ENCODE measurements at regions not wholly inside any gene's neighbourhood (a gene's known extent, or its start where the extent isn't known, plus 50 kb on each side); places are given as distances from the start of the nearest gene placed in this dataset.

DNA sequence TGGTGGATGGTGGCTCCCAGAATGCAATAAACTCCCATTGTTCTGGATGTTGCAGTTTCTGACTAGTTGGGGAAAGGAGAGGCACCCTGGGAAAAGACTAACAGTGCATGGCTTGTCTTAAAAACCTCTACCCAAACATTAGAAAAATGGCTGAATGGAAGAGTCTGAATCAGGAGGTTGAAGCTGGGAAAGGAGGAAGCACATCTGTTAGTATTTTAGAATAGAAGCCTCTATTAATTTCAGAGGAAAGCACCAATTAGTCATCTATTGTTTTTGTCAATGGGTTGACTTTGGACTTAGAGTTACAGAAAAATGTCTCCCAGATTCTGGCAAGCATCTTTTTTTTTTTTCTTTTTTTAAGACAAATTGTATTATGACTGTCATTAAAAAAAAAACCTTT lies 56.1 kb upstream of the ELMO1 start:
- H3K4me3 ChIP-seq, result no peak overlapping the region
- TF ChIP-seq, protein P1, sequence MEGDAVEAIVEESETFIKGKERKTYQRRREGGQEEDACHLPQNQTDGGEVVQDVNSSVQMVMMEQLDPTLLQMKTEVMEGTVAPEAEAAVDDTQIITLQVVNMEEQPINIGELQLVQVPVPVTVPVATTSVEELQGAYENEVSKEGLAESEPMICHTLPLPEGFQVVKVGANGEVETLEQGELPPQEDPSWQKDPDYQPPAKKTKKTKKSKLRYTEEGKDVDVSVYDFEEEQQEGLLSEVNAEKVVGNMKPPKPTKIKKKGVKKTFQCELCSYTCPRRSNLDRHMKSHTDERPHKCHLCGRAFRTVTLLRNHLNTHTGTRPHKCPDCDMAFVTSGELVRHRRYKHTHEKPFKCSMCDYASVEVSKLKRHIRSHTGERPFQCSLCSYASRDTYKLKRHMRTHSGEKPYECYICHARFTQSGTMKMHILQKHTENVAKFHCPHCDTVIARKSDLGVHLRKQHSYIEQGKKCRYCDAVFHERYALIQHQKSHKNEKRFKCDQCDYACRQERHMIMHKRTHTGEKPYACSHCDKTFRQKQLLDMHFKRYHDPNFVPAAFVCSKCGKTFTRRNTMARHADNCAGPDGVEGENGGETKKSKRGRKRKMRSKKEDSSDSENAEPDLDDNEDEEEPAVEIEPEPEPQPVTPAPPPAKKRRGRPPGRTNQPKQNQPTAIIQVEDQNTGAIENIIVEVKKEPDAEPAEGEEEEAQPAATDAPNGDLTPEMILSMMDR (IDR thresholded peaks at IDR 0.05), result no peak
- no peaks in the 10 kb centered on the region for H3K4me1 ChIP-seq
- no peaks in the 10 kb centered on the region for H3K36me3 ChIP-seq
- H3K27ac ChIP-seq, result no peak overlapping the region
- no peaks in the 10 kb centered on the region for H3K9me3 ChIP-seq
- no peak for ATAC-seq
- DNase-seq, result no peak
- H3K27me3 ChIP-seq, result no peaks in the 10 kb centered on the region
- intact Hi-C loops (cut with DNase I), result no loop called here

DNA sequence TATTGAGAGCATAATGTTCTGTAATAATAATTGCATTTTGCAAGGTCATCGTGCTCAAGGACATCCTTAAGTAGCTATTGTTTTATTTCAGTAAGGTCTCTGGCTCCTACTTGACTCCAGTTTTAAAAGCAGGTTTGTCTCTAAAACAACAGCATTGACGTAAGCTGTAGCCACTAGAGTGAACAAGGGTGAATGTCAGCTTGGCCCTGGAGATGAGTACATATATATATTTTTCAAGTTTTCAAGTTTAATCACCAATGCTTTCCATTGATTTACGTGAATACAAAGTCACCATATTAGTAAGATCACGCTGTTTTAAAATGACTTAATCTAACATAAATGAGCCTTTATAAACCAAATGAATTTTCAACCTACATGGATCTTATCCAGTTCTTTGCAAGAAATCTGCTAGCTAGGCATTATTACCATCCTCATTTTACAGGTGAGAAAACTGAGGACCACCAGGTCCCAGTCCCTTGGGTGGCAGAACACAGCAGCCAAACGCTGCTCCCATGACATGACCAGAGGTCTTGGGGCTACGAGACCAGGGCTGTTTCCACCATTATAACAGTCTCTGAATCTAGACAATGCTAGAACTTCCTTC lies 57.2 kb upstream of the ELMO1 start:
- TF ChIP-seq, protein P1 (IDR thresholded peaks at IDR 0.05), result no peak
- H3K27ac ChIP-seq, result no peak overlapping the region
- no peaks in the 10 kb centered on the region for H3K9me3 ChIP-seq
- no peak for DNase-seq
- ATAC-seq, result no peak
- H3K4me1 ChIP-seq, result no peaks in the 10 kb centered on the region
- no peaks in the 10 kb centered on the region for H3K36me3 ChIP-seq
- no peaks in the 10 kb centered on the region for H3K27me3 ChIP-seq
- intact Hi-C loops (cut with DNase I), result no loop called here
- H3K4me3 ChIP-seq, result no peak overlapping the region

DNA sequence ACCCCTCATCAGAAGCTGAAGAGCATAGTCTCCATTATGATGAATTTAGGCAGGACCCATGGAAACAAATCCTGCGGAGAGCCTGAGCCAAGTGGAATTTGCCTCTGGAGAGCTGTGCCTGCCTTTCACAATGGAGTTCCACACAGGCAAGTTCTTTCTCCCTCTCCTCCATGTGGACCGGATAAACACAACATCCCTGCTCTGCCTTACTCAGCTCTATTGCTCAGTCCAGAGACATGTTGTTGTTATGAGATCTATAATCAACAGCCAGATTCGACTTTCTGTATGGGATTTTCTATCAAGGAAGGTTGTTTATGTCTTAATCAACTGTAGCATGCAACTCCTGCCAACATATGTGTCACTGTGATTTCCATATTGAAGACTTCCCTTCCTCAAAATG lies 59.5 kb upstream of the ELMO1 start:
- H3K27me3 ChIP-seq, result no peaks in the 10 kb centered on the region
- ATAC-seq, result no peak
- H3K27ac ChIP-seq, result no peak overlapping the region
- no peaks in the 10 kb centered on the region for H3K36me3 ChIP-seq
- H3K4me3 ChIP-seq, result no peak overlapping the region
- TF ChIP-seq, protein P1 (IDR thresholded peaks at IDR 0.05), result no peak
- intact Hi-C loops (cut with DNase I), result no loop called here
- peak in 2 of 4 donors; percentile 49 to 66 for DNase-seq
- H3K4me1 ChIP-seq, result no peaks in the 10 kb centered on the region
- H3K9me3 ChIP-seq, result no peaks in the 10 kb centered on the region

DNA sequence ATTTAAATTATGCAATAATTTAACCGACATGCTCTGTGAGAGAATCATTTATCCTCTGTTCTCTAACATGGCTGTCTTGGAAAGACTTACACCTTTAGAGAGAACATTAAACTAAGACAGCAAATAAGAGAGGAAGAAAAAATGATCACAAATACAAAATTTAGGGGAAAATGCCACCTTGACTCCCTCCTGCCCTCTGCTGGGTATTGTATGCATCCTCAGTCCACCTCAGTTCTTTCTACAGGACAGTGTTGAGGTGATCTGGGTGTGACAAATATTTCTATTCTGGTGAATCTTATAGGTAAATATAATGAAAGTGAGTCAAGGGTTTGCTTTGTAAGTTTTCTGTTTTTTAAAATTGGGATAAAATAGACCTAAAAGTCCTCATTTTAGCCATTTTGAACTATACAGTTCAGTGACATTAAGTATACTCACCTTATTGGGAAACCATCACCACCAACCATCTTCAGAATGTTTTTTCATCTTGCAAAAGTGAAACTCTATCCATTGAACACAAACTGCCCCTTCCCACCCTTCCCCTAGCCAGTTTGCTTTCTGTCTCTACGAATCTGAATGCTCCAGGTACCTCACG lies 61.5 kb upstream of the ELMO1 start:
- TF ChIP-seq, protein P1 (IDR thresholded peaks at IDR 0.05), result peak; percentile 59 to 61
- no peaks in the 10 kb centered on the region for H3K36me3 ChIP-seq
- intact Hi-C loops (cut with DNase I), result no loop called here
- H3K4me1 ChIP-seq, result no peaks in the 10 kb centered on the region
- no peaks in the 10 kb centered on the region for H3K27me3 ChIP-seq
- ATAC-seq (peak; percentile 64), DNase-seq (no peak)
- no peak overlapping the region for H3K27ac ChIP-seq
- no peak overlapping the region for H3K4me3 ChIP-seq
- H3K9me3 ChIP-seq, result no peaks in the 10 kb centered on the region

DNA sequence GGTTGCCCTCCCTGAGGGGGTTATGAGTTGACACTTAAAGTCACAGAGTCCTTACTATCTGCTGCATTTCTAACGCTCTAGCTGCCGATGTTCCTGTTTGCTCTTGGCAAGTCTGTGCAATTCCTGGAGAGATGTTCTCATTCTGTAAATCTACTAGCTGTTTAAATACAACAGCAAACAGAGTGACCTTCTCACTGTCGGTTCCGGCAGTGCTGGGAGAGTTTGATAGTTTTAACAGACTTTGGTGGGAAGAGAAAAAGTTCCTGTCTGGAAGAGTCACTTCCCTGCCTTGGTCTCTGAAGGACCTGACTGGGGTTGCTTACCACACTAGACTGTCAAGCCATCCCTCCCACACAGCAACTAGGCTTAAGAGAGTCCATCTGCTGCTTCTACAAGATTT lies 63.3 kb upstream of the ELMO1 start:
- Histone ChIP-seq H3K27me3 (no peaks in the 10 kb centered on the region), H3K27ac (no peak overlapping the region), H3K9me3 (no peaks in the 10 kb centered on the region), H3K4me1 (no peaks in the 10 kb centered on the region), H3K4me3 (no peak overlapping the region), H3K36me3 (no peaks in the 10 kb centered on the region)
- ATAC-seq, result no peak
- intact Hi-C loops (cut with DNase I), result no loop called here
- TF ChIP-seq, protein P1 (IDR thresholded peaks at IDR 0.05), result no peak
- no peak for DNase-seq
